DND-41 (cell line): ENCODE measurements at regions not wholly inside any gene's neighbourhood (a gene's known extent, or its start where the extent isn't known, plus 50 kb on each side); places are given as distances from the start of the nearest gene placed in this dataset.

ENCODE experiments used
- ATAC-seq: fragments of 200-7000 bp; cut with Tn5 transposase; 3 replicates; pipeline ENCODE4 v1.9.1; 2021; ENCODE audit warnings: low read depth; ENCODE audit not compliant: insufficient read depth
- DNase-seq: peaks from one replicate; pipeline ENCODE4 v3.0.0-alpha.2; 2020
- H2AFZ ChIP-seq: 2 replicates; pipeline ENCODE4 v1.6.0; 2012; ENCODE audit warnings: low read depth, low read length
- H3K27ac ChIP-seq: 2 replicates; pipeline ENCODE4 v1.5.1; 2012; ENCODE audit warnings: low read length, inconsistent platforms
- H3K27me3 ChIP-seq: fragments of 200-600 bp; sonication (generic); 2 replicates; pipeline ENCODE4 v1.6.0; 2012; ENCODE audit warnings: low read length, mild to moderate bottlenecking, inconsistent platforms; ENCODE audit not compliant: insufficient read depth, poor library complexity
- H3K36me3 ChIP-seq: 2 replicates; pipeline ENCODE4 v1.5.1; 2012; ENCODE audit warnings: low read length, inconsistent platforms; ENCODE audit not compliant: insufficient read depth
- H3K4me1 ChIP-seq: 2 replicates; pipeline ENCODE4 v1.5.1; 2012; ENCODE audit warnings: mild to moderate bottlenecking, low read length; ENCODE audit not compliant: insufficient read depth
- H3K4me2 ChIP-seq: 2 replicates; pipeline ENCODE4 v1.6.0; 2012; ENCODE audit warnings: mild to moderate bottlenecking, moderate library complexity, low read length, inconsistent platforms; ENCODE audit not compliant: insufficient read depth
- H3K4me3 ChIP-seq, 2 experiments: fragments of 200-600 bp in 1 of 2; shearing (Covaris generic) in 1 of 2; 2 replicates each; pipeline ENCODE4 v1.5.1; 2012 to 2016; ENCODE audit warnings: inconsistent platforms in 2 of 2, low read length in 2 of 2, mild to moderate bottlenecking in 2 of 2, low read depth in 1 of 2, moderate library complexity in 1 of 2
- H3K79me2 ChIP-seq: 2 replicates; pipeline ENCODE4 v1.6.0; 2012; ENCODE audit warnings: low read length, inconsistent platforms; ENCODE audit not compliant: insufficient read depth
- H3K9ac ChIP-seq: 2 replicates; pipeline ENCODE4 v1.6.0; 2012; ENCODE audit warnings: low read depth, mild to moderate bottlenecking, inconsistent platforms, low read length, moderate library complexity
- H3K9me3 ChIP-seq: 2 replicates; pipeline ENCODE4 v1.5.1; 2012; ENCODE audit warnings: low read length, moderate library complexity, mild to moderate bottlenecking, inconsistent platforms; ENCODE audit not compliant: insufficient read depth, severe bottlenecking
- H4K20me1 ChIP-seq: 2 replicates; pipeline ENCODE4 v1.6.0; 2012; ENCODE audit warnings: low read length; ENCODE audit not compliant: insufficient read depth
- CTCF ChIP-seq: IDR thresholded peaks from 2 replicates; pipeline ENCODE4 v1.5.1; 2012; ENCODE audit warnings: borderline replicate concordance, low read length, moderate library complexity, mild to moderate bottlenecking; ENCODE audit not compliant: poor library complexity, severe bottlenecking; ENCODE audit errors: extremely low read depth
- EZH2 ChIP-seq: IDR thresholded peaks from 3 replicates; pipeline ENCODE4 v1.6.1; 2012; ENCODE audit warnings: borderline replicate concordance, low read depth, mild to moderate bottlenecking, moderate library complexity, low read length, inconsistent platforms; ENCODE audit not compliant: severe bottlenecking

DNA sequence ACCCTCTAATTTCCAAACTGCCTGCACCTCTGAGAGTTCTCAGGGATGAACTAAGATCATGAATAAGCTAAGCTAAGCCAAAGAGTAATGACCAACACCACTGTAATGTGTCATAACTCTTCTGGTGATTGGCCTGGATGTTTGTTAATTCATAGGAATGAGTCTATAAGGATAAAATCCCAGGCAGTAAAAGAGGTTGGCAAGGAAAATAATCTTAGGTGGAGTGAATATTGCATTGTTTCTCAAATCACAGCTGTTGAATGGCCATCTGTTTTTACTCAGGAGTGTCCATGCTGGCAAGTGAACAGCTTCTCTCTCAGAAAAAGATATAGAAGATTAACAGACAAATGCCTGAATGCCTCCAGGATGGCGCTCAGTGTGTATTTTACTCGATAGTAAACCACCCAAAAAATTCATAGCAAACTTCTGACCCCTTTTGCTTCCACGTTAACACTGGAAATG, 60.8 kb upstream of the GLS start:
- no peak overlapping the region for H2AFZ ChIP-seq
- ATAC-seq (no peak), DNase-seq (no peak)
- no peaks in the 10 kb centered on the region for H3K36me3 ChIP-seq
- no peak overlapping the region for H3K27ac ChIP-seq
- H3K4me2 ChIP-seq, result no peak overlapping the region
- no peaks in the 10 kb centered on the region for H3K4me1 ChIP-seq
- no peaks in the 10 kb centered on the region for H4K20me1 ChIP-seq
- TF ChIP-seq CTCF (no peak), EZH2 (no peak)
- no peaks in the 10 kb centered on the region for H3K79me2 ChIP-seq
- H3K4me3 ChIP-seq, result no peak overlapping the region
- H3K9ac ChIP-seq, result no peak overlapping the region
- H3K27me3 ChIP-seq, result no peaks in the 10 kb centered on the region
- no peaks in the 10 kb centered on the region for H3K9me3 ChIP-seq

DNA sequence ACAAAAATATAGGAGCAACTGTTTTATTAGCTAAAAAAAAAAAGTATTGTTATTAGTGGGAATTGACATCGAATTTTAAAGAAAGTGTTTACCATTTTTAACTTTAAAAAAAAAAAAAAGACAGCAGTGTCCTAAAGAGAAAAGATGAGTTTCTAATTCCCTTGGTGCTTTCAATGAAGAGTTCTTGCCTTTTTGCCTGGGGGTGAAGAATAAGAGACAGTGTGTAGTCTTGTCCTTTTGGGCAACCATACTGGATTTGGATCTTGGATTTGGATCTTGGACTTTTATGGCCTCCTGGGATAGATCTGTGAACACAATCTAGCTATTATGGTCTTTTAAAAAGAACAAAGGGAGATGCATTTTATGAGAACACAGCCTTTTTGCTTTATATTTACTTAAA, 60.2 kb upstream of the GLS start:
- H2AFZ ChIP-seq, result no peak overlapping the region

DNA sequence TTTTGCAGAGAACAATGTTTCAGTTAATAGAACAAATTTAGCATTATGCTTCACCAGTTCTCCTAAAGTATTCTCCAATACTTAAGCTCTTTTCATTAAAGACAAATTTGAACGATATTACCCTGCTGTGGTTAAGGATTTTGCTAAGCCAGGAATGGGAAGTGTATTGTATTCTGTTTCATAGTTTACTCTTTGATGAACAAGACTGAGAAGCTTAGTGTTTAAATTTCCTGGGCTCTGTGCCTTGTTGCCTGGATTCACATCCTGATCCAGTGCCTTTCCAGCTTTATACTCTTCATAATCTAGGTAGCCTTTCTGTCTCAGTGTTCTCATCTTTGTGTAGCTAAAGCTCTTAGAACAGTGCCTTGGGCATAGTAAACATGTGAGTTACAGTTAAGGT, 58.6 kb upstream of the GLS start:
- Histone ChIP-seq H2AFZ (no peak overlapping the region), H3K9me3 (no peaks in the 10 kb centered on the region), H3K36me3 (no peaks in the 10 kb centered on the region), H3K4me3 (no peak overlapping the region), H3K79me2 (no peaks in the 10 kb centered on the region), H4K20me1 (no peaks in the 10 kb centered on the region), H3K4me1 (no peaks in the 10 kb centered on the region), H3K27me3 (no peaks in the 10 kb centered on the region), H3K27ac (no peak overlapping the region), H3K4me2 (no peak overlapping the region), H3K9ac (no peak overlapping the region)
- TF ChIP-seq CTCF (no peak), EZH2 (no peak)
- no peak for ATAC-seq
- DNase-seq, result no peak

More for the DNA sequence above, 60.2 kb upstream of the GLS start:
- TF ChIP-seq EZH2, result no peak
- TF ChIP-seq CTCF, result no peak
- H3K9me3 ChIP-seq, result no peaks in the 10 kb centered on the region
- H3K27ac ChIP-seq, result no peak overlapping the region
- H3K79me2 ChIP-seq, result no peaks in the 10 kb centered on the region
- no peak overlapping the region for H3K4me2 ChIP-seq
- no peaks in the 10 kb centered on the region for H4K20me1 ChIP-seq
- no peak overlapping the region for H3K4me3 ChIP-seq
- DNase-seq, result no peak
- no peak for ATAC-seq
- no peaks in the 10 kb centered on the region for H3K4me1 ChIP-seq
- H3K9ac ChIP-seq, result no peak overlapping the region
- H3K27me3 ChIP-seq, result no peaks in the 10 kb centered on the region
- no peaks in the 10 kb centered on the region for H3K36me3 ChIP-seq

DNA sequence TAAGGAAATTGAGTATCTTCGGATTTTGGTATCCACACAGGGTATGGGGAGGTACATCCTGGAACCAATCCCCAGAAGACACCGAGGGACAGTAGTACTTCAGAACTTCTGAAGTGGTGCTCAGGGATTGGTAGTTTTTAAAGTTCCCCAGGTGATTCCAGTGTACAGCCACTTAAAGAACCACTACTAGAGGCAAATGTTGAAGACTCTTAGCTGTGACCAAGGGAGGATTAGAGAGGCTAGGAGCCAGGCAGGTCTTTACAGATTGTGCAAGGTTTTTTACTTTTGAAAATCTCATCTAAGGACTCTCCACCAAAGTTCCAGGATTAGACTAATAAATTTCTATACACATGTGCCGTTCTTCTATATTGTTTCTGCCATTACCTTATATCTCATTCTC, 52.9 kb upstream of the GLS start:
- Histone ChIP-seq H3K4me3 (no peak overlapping the region), H3K36me3 (no peaks in the 10 kb centered on the region), H3K27me3 (no peaks in the 10 kb centered on the region), H3K9ac (no peak overlapping the region), H3K4me2 (no peak overlapping the region), H3K27ac (no peak overlapping the region), H3K79me2 (no peaks in the 10 kb centered on the region), H2AFZ (no peak overlapping the region), H4K20me1 (no peaks in the 10 kb centered on the region), H3K4me1 (no peaks in the 10 kb centered on the region), H3K9me3 (no peaks in the 10 kb centered on the region)
- ATAC-seq (no peak), DNase-seq (no peak)
- TF ChIP-seq EZH2 (no peak), CTCF (no peak)
